H9 (cell line): ENCODE measurements at regions not wholly inside any gene's neighbourhood (a gene's known extent, or its start where the extent isn't known, plus 50 kb on each side); places are given as distances from the start of the nearest gene placed in this dataset.

ENCODE experiments used
- DNase-seq: peaks from one replicate; pipeline ENCODE4 v3.0.0-alpha.2; 2017
- H2AFZ ChIP-seq: one replicate; pipeline ENCODE4 v1.6.1; 2013; ENCODE audit warnings: mild to moderate bottlenecking, low read length, control low read depth, moderate library complexity
- H2AK5ac ChIP-seq: 2 replicates; pipeline ENCODE4 v1.6.1; 2013; ENCODE audit warnings: low read length, control low read depth, mixed read lengths; ENCODE audit not compliant: insufficient read length
- H2BK120ac ChIP-seq: one replicate; pipeline ENCODE4 v1.6.1; 2013; ENCODE audit warnings: low read depth, mild to moderate bottlenecking, low read length, control low read depth, inconsistent platforms; ENCODE audit not compliant: poor library complexity, severe bottlenecking
- H2BK12ac ChIP-seq: 2 replicates; pipeline ENCODE4 v1.6.1; 2013; ENCODE audit warnings: low read length, control low read depth, mixed read lengths, low read depth; ENCODE audit not compliant: insufficient read length
- H2BK15ac ChIP-seq: 2 replicates; pipeline ENCODE4 v1.6.1; 2013; ENCODE audit warnings: low read depth, low read length, control low read depth
- H2BK20ac ChIP-seq: one replicate; pipeline ENCODE4 v1.6.1; 2013; ENCODE audit warnings: low read depth, mild to moderate bottlenecking, low read length, control low read depth, inconsistent platforms; ENCODE audit not compliant: poor library complexity, severe bottlenecking
- H2BK5ac ChIP-seq: 2 replicates; pipeline ENCODE4 v1.6.1; 2013; ENCODE audit warnings: low read length, control low read depth, mixed read lengths; ENCODE audit not compliant: insufficient read length
- H3K14ac ChIP-seq: 2 replicates; pipeline ENCODE4 v1.6.1; 2013; ENCODE audit warnings: low read length, control low read depth; ENCODE audit not compliant: insufficient read depth
- H3K18ac ChIP-seq: 2 replicates; pipeline ENCODE4 v1.6.1; 2013; ENCODE audit warnings: low read depth, mild to moderate bottlenecking, mixed read lengths, low read length, control low read depth; ENCODE audit not compliant: insufficient read length
- H3K23ac ChIP-seq: 2 replicates; pipeline ENCODE4 v1.6.1; 2013; ENCODE audit warnings: low read length, control low read depth, mixed read lengths, low read depth; ENCODE audit not compliant: insufficient read length
- H3K23me2 ChIP-seq: 2 replicates; pipeline ENCODE4 v1.6.1; 2013; ENCODE audit warnings: low read depth, mild to moderate bottlenecking, mixed read lengths, low read length, control low read depth; ENCODE audit not compliant: insufficient read length, poor library complexity, severe bottlenecking
- H3K27ac ChIP-seq: 2 replicates; pipeline ENCODE4 v1.5.1; 2013; ENCODE audit warnings: low read length, control low read depth, mixed read lengths, low read depth; ENCODE audit not compliant: insufficient read length
- H3K27me3 ChIP-seq: 2 replicates; pipeline ENCODE4 v1.6.1; 2013; ENCODE audit warnings: low read length, control low read depth, inconsistent platforms; ENCODE audit not compliant: insufficient read depth
- H3K4ac ChIP-seq: 2 replicates; pipeline ENCODE4 v1.6.1; 2013; ENCODE audit warnings: low read depth, mild to moderate bottlenecking, control low read depth, inconsistent platforms, low read length, moderate library complexity
- H3K4me1 ChIP-seq: 2 replicates; pipeline ENCODE4 v1.6.1; 2013; ENCODE audit warnings: low read length, control low read depth, inconsistent platforms; ENCODE audit not compliant: insufficient read depth
- H3K4me2 ChIP-seq: 2 replicates; pipeline ENCODE4 v1.6.1; 2013; ENCODE audit warnings: low read length, control low read depth, mixed read lengths; ENCODE audit not compliant: insufficient read length, insufficient read depth
- H3K56ac ChIP-seq: 2 replicates; pipeline ENCODE4 v1.6.1; 2013; ENCODE audit warnings: low read depth, mild to moderate bottlenecking, mixed read lengths, low read length, control low read depth; ENCODE audit not compliant: insufficient read length
- H3K79me1 ChIP-seq: 2 replicates; pipeline ENCODE4 v1.6.1; 2013; ENCODE audit warnings: low read depth, mild to moderate bottlenecking, moderate library complexity, low read length, control low read depth, inconsistent platforms; ENCODE audit not compliant: insufficient read depth, poor library complexity, severe bottlenecking
- H3K79me2 ChIP-seq: 2 replicates; pipeline ENCODE4 v1.6.1; 2013; ENCODE audit warnings: low read length, control low read depth, inconsistent platforms; ENCODE audit not compliant: insufficient read depth
- H3K9ac ChIP-seq: 2 replicates; pipeline ENCODE4 v1.6.1; 2013; ENCODE audit warnings: low read length, control low read depth, mixed read lengths; ENCODE audit not compliant: insufficient read length; ENCODE audit errors: extremely low read depth
- H3K9me3 ChIP-seq: one replicate; pipeline ENCODE4 v1.6.1; 2013; ENCODE audit warnings: low read depth, low read length, inconsistent platforms; ENCODE audit not compliant: control insufficient read depth
- H3T11ph ChIP-seq: one replicate; pipeline ENCODE4 v1.6.1; 2013; ENCODE audit warnings: mild to moderate bottlenecking, low read length, control low read depth, inconsistent platforms
- H4K20me1 ChIP-seq: one replicate; pipeline ENCODE4 v1.6.1; 2013; ENCODE audit not compliant: control insufficient read depth, insufficient read length, insufficient read depth
- H4K5ac ChIP-seq: 2 replicates; pipeline ENCODE4 v1.6.1; 2013; ENCODE audit warnings: low read depth, mild to moderate bottlenecking, mixed read lengths, low read length, control low read depth; ENCODE audit not compliant: insufficient read length
- H4K8ac ChIP-seq: replicated peaks from 2 replicates; pipeline ENCODE4 v1.6.1; 2013; ENCODE audit warnings: low read length, control low read depth, mixed read lengths, low read depth; ENCODE audit not compliant: insufficient read length
- H4K91ac ChIP-seq: 2 replicates; pipeline ENCODE4 v1.6.1; 2013; ENCODE audit warnings: low read depth, mild to moderate bottlenecking, moderate library complexity, mixed read lengths, low read length, control low read depth; ENCODE audit not compliant: insufficient read length
- H3K27ac Mint-ChIP-seq, 3 experiments: 2 replicates in 2 of 3; 3 replicates in 1 of 3; pipeline ENCODE4 v1.8.0; 2020 to 2021; ENCODE audit warnings: mixed read lengths in 3 of 3, mild to moderate bottlenecking in 1 of 3, moderate library complexity in 1 of 3
- H3K27me3 Mint-ChIP-seq: 2 replicates; pipeline ENCODE4 v1.8.0; 2021; ENCODE audit warnings: low read depth, mild to moderate bottlenecking, moderate library complexity, mixed read lengths
- H3K36me3 Mint-ChIP-seq, 3 experiments: 2 replicates in 2 of 3; 3 replicates in 1 of 3; pipeline ENCODE4 v1.8.0; 2020 to 2021; ENCODE audit warnings: low read depth in 3 of 3, mixed read lengths in 3 of 3; ENCODE audit not compliant: insufficient read depth in 1 of 3
- H3K4me1 Mint-ChIP-seq, 2 experiments: 2 replicates each; pipeline ENCODE4 v1.8.0; 2020; ENCODE audit warnings: mixed read lengths in 2 of 2
- H3K4me3 Mint-ChIP-seq, 2 experiments: 2 replicates in 1 of 2; 3 replicates in 1 of 2; pipeline ENCODE4 v1.8.0; 2020 to 2021; ENCODE audit warnings: mild to moderate bottlenecking in 2 of 2, mixed read lengths in 2 of 2, moderate library complexity in 1 of 2
- H3K9me3 Mint-ChIP-seq, 2 experiments: 2 replicates in 1 of 2; 3 replicates in 1 of 2; pipeline ENCODE4 v1.8.0; 2020; ENCODE audit warnings: mild to moderate bottlenecking in 2 of 2, mixed read lengths in 2 of 2, moderate library complexity in 1 of 2
- CTCF ChIP-seq: fragments of 200-600 bp; sonication (generic); conservative IDR thresholded peaks from 3 replicates; pipeline ENCODE4 v1.8.0; 2021; ENCODE audit warnings: antibody characterized with exemption, mild to moderate bottlenecking
- WGBS: extraction: QIAGEN DNeasy Blood & Tissue Kit; methylation state at CpG from one replicate; pipeline ENCODE4 v1.1.7; 2013; ENCODE audit warnings: missing lambda C conversion rate, low lambda C conversion rate, mixed read lengths; ENCODE audit not compliant: insufficient read length; ENCODE audit errors: extremely low coverage; 5-methylcytosine and 5-hydroxymethylcytosine counted together

GRCh38 chr6:147870506-147871110 lies 362.1 kb downstream of the SAMD5 start:
- Histone ChIP-seq H3K9ac (no peak overlapping the region), H2BK12ac (no peak overlapping the region), H2BK120ac (no peak overlapping the region), H4K8ac (no peak overlapping the region), H3K27me3 (no peaks in the 10 kb centered on the region), H4K91ac (no peak overlapping the region), H3K4ac (no peak overlapping the region), H3K18ac (no peak overlapping the region), H2AFZ (no peak overlapping the region), H3K14ac (no peak overlapping the region), H3K27ac (no peak overlapping the region), H3K23ac (no peak overlapping the region), H3K56ac (no peak overlapping the region), H2BK15ac (no peak overlapping the region), H2AK5ac (no peak overlapping the region), H4K5ac (no peak overlapping the region), H3K4me2 (no peak overlapping the region), H4K20me1 (no peaks in the 10 kb centered on the region), H2BK20ac (no peak overlapping the region), H3K9me3 (no peaks in the 10 kb centered on the region), H3K23me2 (no peaks in the 10 kb centered on the region), H3K79me2 (no peaks in the 10 kb centered on the region), H3K4me1 (no peaks in the 10 kb centered on the region; the same call in 1 of the 2 replicates), H3T11ph (no peak overlapping the region), H2BK5ac (no peak overlapping the region), H3K79me1 (no peaks in the 10 kb centered on the region)
- H3K4me1 Mint-ChIP-seq: no peaks in the 10 kb centered on the region
- H3K36me3 Mint-ChIP-seq: no peaks in the 10 kb centered on the region
- DNase-seq: no peak
- no peak overlapping the region for H3K27ac Mint-ChIP-seq
- H3K9me3 Mint-ChIP-seq: no peaks in the 10 kb centered on the region; a peak in 1 of 5 replicates
- no peaks in the 10 kb centered on the region for H3K27me3 Mint-ChIP-seq
- no peak for TF ChIP-seq CTCF
- no CpG with 5 or more reads among the region's 4 CpGs for WGBS
- no peak overlapping the region for H3K4me3 Mint-ChIP-seq
